GM19463 (cell line): ENCODE measurements at regions not wholly inside any gene's neighbourhood (a gene's known extent, or its start where the extent isn't known, plus 50 kb on each side); places are given as distances from the start of the nearest gene placed in this dataset.
"Not testable (repeated sequence)": the region's sequence is repeated elsewhere in the genome, so short reads cannot be mapped to it uniquely, and the experiment has no call there.

Source experiments
- ATAC-seq: cut with Tn5 transposase; IDR thresholded peaks from one replicate; pipeline ENCODE4 v1.9.1; 2021; ENCODE audit warnings: mild to moderate bottlenecking, moderate library complexity; ENCODE audit not compliant: unreplicated experiment

- no peak for ATAC-seq
Observed at GRCh38 chr14:44453433-44454171, 53.5 kb downstream of the FSCB start.

GRCh38 chr14:44450232-44450631 lies 56.9 kb downstream of the FSCB start:
- not testable (repeated sequence) for ATAC-seq

- ATAC-seq = no peak
Observed at GRCh38 chr14:44449680-44450079, 57.4 kb downstream of the FSCB start.

GRCh38 chr14:44448951-44449358 lies 58.1 kb downstream of the FSCB start:
- ATAC-seq = no peak

- no peak for ATAC-seq
Observed at GRCh38 chr14:44446965-44447364, 60.1 kb downstream of the FSCB start.

GRCh38 chr14:44444454-44444853 lies 62.6 kb downstream of the FSCB start:
- no peak for ATAC-seq

GRCh38 chr14:44438936-44439335 lies 68.1 kb downstream of the FSCB start:
- ATAC-seq = no peak

- ATAC-seq = no peak
Observed at GRCh38 chr14:44438221-44438620, 68.9 kb downstream of the FSCB start.

- ATAC-seq = no peak
Observed at GRCh38 chr14:44436458-44436857, 70.6 kb downstream of the FSCB start.

GRCh38 chr14:44428231-44428945 lies 78.7 kb downstream of the FSCB start:
- no peak for ATAC-seq

GRCh38 chr14:44422699-44423098 lies 84.4 kb downstream of the FSCB start:
- ATAC-seq = no peak

- no peak for ATAC-seq
Observed at GRCh38 chr14:44420226-44420625, 86.9 kb downstream of the FSCB start.

GRCh38 chr14:44418856-44419255 lies 88.2 kb downstream of the FSCB start:
- no peak for ATAC-seq

- no peak for ATAC-seq
Observed at GRCh38 chr14:44417809-44418208, 89.3 kb downstream of the FSCB start.

- ATAC-seq = no peak
Observed at GRCh38 chr14:44414646-44415045, 92.4 kb downstream of the FSCB start.

- ATAC-seq = no peak
Observed at GRCh38 chr14:44412858-44413569, 94.1 kb downstream of the FSCB start.

- ATAC-seq = no peak
Observed at GRCh38 chr14:44405011-44405486, 102.0 kb downstream of the FSCB start.

GRCh38 chr14:44404599-44404998 lies 102.5 kb downstream of the FSCB start:
- no peak for ATAC-seq

- ATAC-seq = no peak
Observed at GRCh38 chr14:44404036-44404435, 103.0 kb downstream of the FSCB start.

GRCh38 chr14:44403193-44403592 lies 103.9 kb downstream of the FSCB start:
- ATAC-seq = no peak

GRCh38 chr14:44396226-44396625 lies 110.9 kb downstream of the FSCB start:
- no peak for ATAC-seq

GRCh38 chr14:44392984-44393383 lies 114.1 kb downstream of the FSCB start:
- ATAC-seq = no peak
